OCI-LY7 (cell line): ENCODE measurements at regions not wholly inside any gene's neighbourhood (a gene's known extent, or its start where the extent isn't known, plus 50 kb on each side); places are given as distances from the start of the nearest gene placed in this dataset.

Source experiments
- BruUV-seq: library from RNA; stranded (reverse); fragments of 400-500 nt; replicated peaks from 2 replicates; lab custom pipeline; 2021; lab: Mats Ljungman, UMichigan
- CTCF ChIA-PET: fragments of 300-600 bp; sonication (Branson Sonifier 250); formaldehyde crosslinking; loops from one replicate; lab custom pipeline; 2022; ENCODE audit warnings: antibody characterized with exemption; ENCODE audit not compliant: unreplicated experiment; lab: Charles Lee
- POLR2A ChIA-PET: fragments of 300-600 bp; sonication (Branson Sonifier 250); formaldehyde crosslinking; loops from one replicate; lab custom pipeline; 2022; ENCODE audit warnings: antibody characterized with exemption; lab: Charles Lee
- DNase-seq: peaks from one replicate; pipeline ENCODE4 v3.0.0-alpha.2; 2015; ENCODE audit warnings: low spot score
- H2AFZ ChIP-seq: fragments of 200-600 bp; sonication (generic), shearing (Covaris generic); 2 replicates; pipeline ENCODE4 v1.6.1; 2014; ENCODE audit warnings: mild to moderate bottlenecking, antibody characterized with exemption, low read length, moderate library complexity
- H3K27ac ChIP-seq: fragments of 200-600 bp; sonication (generic); 2 replicates; pipeline ENCODE4 v1.5.1; 2014; ENCODE audit warnings: mixed run types, low read depth, mild to moderate bottlenecking, moderate library complexity, low read length, inconsistent platforms; ENCODE audit not compliant: poor library complexity, severe bottlenecking
- H3K36me3 ChIP-seq: fragments of 200-600 bp; sonication (generic); 2 replicates; pipeline ENCODE4 v1.6.1; 2014; ENCODE audit warnings: mild to moderate bottlenecking, antibody characterized with exemption, low read length, moderate library complexity, mixed read lengths; ENCODE audit not compliant: insufficient read depth
- H3K4me1 ChIP-seq: fragments of 200-600 bp; sonication (generic); 2 replicates; pipeline ENCODE4 v1.5.1; 2014; ENCODE audit warnings: mild to moderate bottlenecking, low read length; ENCODE audit not compliant: insufficient read depth, poor library complexity, severe bottlenecking
- H3K4me2 ChIP-seq: fragments of 200-600 bp; sonication (generic); 2 replicates; pipeline ENCODE4 v1.6.1; 2014; ENCODE audit warnings: mild to moderate bottlenecking, low read length
- H3K4me3 ChIP-seq: fragments of 200-600 bp; sonication (generic); 2 replicates; pipeline ENCODE4 v1.5.1; 2014; ENCODE audit warnings: mild to moderate bottlenecking, low read depth, low read length; ENCODE audit not compliant: poor library complexity, severe bottlenecking
- H3K79me2 ChIP-seq: fragments of 200-600 bp; sonication (generic); 2 replicates; pipeline ENCODE4 v1.6.1; 2016; ENCODE audit warnings: low read depth, mild to moderate bottlenecking, low read length, moderate library complexity, mixed read lengths; ENCODE audit not compliant: insufficient read depth
- H3K9me2 ChIP-seq: fragments of 200-600 bp; sonication (generic); 2 replicates; pipeline ENCODE4 v1.6.1; 2016; ENCODE audit warnings: mild to moderate bottlenecking, low read length, mixed read lengths; ENCODE audit not compliant: insufficient read depth
- H3K9me3 ChIP-seq: fragments of 200-600 bp; sonication (generic); 2 replicates; pipeline ENCODE4 v1.6.1; 2014; ENCODE audit warnings: mild to moderate bottlenecking, mixed run types, low read length, mixed read lengths
- H4K20me1 ChIP-seq: fragments of 200-600 bp; sonication (generic); 2 replicates; pipeline ENCODE4 v1.6.1; 2014; ENCODE audit warnings: mild to moderate bottlenecking, antibody characterized with exemption, low read length, moderate library complexity, mixed read lengths; ENCODE audit not compliant: insufficient read depth
- CTCF ChIP-seq: fragments of 200-600 bp; sonication (generic); conservative IDR thresholded peaks from 2 replicates; pipeline ENCODE4 v1.5.1; 2014; ENCODE audit warnings: mild to moderate bottlenecking, antibody characterized with exemption, low read length, moderate library complexity, mixed read lengths
- EZH2phosphoT487 ChIP-seq: fragments of 200-600 bp; sonication (generic); IDR thresholded peaks from 2 replicates; pipeline ENCODE4 v1.6.1; 2018; ENCODE audit warnings: low read depth, borderline replicate concordance, mild to moderate bottlenecking, mixed run types, antibody characterized with exemption, low read length, moderate library complexity, mixed read lengths
- intact Hi-C: fragments of 100-400 bp; cut with micrococcal nuclease; formaldehyde crosslinking; loops from one replicate; pipeline ENCODE4 v1.10.0; 2022; ENCODE audit not compliant: unreplicated experiment

DNA sequence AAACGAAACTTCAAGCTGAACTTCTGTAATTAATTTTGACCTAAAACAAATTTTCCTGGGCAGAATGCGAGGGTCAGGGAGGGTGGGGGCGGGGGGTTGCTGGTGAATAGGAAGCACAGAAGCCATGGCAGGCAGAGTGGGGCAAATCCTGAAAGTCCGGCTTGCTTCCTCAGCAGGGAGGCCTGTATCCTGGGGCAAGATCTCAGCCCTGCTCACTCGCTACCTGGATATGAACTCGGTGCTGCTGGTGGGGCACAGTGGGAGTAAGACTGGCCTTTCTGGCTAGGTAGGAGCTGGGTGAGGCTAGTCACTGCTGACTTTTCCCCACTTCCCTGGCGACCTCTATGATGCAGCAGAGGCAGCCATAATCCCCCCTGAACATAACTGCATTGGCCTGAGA lies 168.9 kb upstream of the CHORDC1 start:
- no peaks in the 10 kb centered on the region for H4K20me1 ChIP-seq
- intact Hi-C loops, result no loop called here
- no peaks in the 10 kb centered on the region for H3K36me3 ChIP-seq
- no peak overlapping the region for H2AFZ ChIP-seq
- H3K79me2 ChIP-seq, result no peaks in the 10 kb centered on the region
- no peak overlapping the region for H3K27ac ChIP-seq
- no TSS peak for BruUV-seq
- no peak for DNase-seq
- no peak overlapping the region for H3K4me2 ChIP-seq
- no peaks in the 10 kb centered on the region for H3K9me3 ChIP-seq
- CTCF ChIA-PET, result no interaction called here
- POLR2A ChIA-PET, result no interaction called here
- H3K4me1 ChIP-seq, result no peaks in the 10 kb centered on the region
- TF ChIP-seq CTCF, result no peak
- no peak for TF ChIP-seq EZH2phosphoT487
- no peak overlapping the region for H3K4me3 ChIP-seq
- no peaks in the 10 kb centered on the region for H3K9me2 ChIP-seq

- no peak overlapping the region for H3K4me2 ChIP-seq
- no peak overlapping the region for H3K4me3 ChIP-seq
- H4K20me1 ChIP-seq, result no peaks in the 10 kb centered on the region
- H3K9me2 ChIP-seq, result no peaks in the 10 kb centered on the region
- no peak overlapping the region for H3K27ac ChIP-seq
- H3K4me1 ChIP-seq, result no peaks in the 10 kb centered on the region
- ChIA-PET CTCF (no interaction called here), POLR2A (no interaction called here)
- DNase-seq, result no peak
- no peaks in the 10 kb centered on the region for H3K36me3 ChIP-seq
- intact Hi-C loops, result no loop called here
- H3K79me2 ChIP-seq, result no peaks in the 10 kb centered on the region
- no peak overlapping the region for H2AFZ ChIP-seq
- TF ChIP-seq EZH2phosphoT487 (no peak), CTCF (no peak)
- BruUV-seq, result no TSS peak
- H3K9me3 ChIP-seq, result no peaks in the 10 kb centered on the region
Measured at GRCh38 chr11:90380206-90380605, 157.4 kb upstream of the CHORDC1 start.

- no TSS peak for BruUV-seq
- intact Hi-C loops, result no loop called here
- no peak overlapping the region for H3K4me3 ChIP-seq
- no peaks in the 10 kb centered on the region for H3K9me2 ChIP-seq
- DNase-seq, result no peak
- no peak overlapping the region for H3K27ac ChIP-seq
- no peak overlapping the region for H3K4me2 ChIP-seq
- ChIA-PET POLR2A (no interaction called here), CTCF (no interaction called here)
- peak; percentile 46 for TF ChIP-seq CTCF
- TF ChIP-seq EZH2phosphoT487, result no peak
- no peak overlapping the region for H2AFZ ChIP-seq
- H3K4me1 ChIP-seq, result no peaks in the 10 kb centered on the region
- H3K9me3 ChIP-seq, result no peaks in the 10 kb centered on the region
- no peaks in the 10 kb centered on the region for H3K79me2 ChIP-seq
- H4K20me1 ChIP-seq, result no peaks in the 10 kb centered on the region
- no peaks in the 10 kb centered on the region for H3K36me3 ChIP-seq
Measured at GRCh38 chr11:90373971-90374370, 151.1 kb upstream of the CHORDC1 start.
